ENCODE measurements at regions not wholly inside any gene's neighbourhood (a gene's known extent, or its start where the extent isn't known, plus 50 kb on each side); places are given as distances from the start of the nearest gene placed in this dataset.

DNA sequence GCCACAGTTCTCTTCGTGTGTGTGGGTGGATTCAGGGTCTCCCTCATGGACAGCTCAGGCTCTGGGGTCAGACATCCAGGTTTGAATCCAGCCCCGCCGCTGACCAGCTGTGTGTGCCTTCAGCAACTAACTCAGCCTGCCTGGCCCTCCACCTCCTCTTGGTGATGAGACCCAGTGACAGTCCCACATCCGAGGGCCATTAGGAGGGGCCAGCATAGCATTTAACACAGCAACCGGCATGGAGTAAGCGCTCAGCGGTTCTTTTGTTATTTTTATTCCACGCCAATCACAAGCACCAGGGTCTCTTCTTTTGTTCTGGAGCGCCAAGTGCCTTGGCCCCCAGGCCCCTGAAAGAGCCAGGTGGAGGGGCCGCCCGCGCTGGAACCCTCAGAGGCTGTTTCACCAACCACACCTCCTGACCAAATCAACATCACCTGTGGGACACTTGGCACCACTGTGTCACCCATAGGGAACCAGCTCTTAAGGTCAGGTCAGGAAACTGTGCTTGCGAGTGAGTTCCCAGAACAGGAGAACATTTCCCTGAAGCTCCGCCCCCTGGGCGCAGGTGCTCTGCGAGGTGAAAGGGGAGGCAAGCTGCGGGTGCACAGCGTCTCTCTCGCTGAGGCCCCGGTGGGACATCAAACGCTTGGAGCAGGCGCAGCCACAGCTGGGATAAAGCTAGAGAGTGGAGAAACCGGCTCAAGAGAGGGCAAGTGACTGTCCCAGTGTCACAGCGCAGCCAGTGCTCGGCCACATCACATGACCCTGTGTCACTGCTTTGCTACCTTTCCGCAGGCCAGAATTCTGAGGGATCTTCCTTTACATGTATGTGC lies 311.3 kb downstream of the UACA start:
- Mint-ChIP-seq H3K27me3 (ENCODE audit: low read depth) (peaks cover 43% of the 10 kb centered on the region), H3K4me3 (peak overlapping the region; percentile 36 to 55), H3K4me1 (peaks cover 19 to 36% of the 10 kb centered on the region in 2 experiments), H3K27ac (peak overlapping the region in 1 of 3 experiments; percentile 83; a peak in 1 of 7 replicates), H3K9me3 (no peaks in the 10 kb centered on the region; a peak in 1 of 5 replicates), H3K36me3 (ENCODE audit: insufficient read depth in 1 of 3, low read depth in 3 of 3) (no peaks in the 10 kb centered on the region)
- no peaks in the 10 kb centered on the region for H3K27me3 ChIP-seq (ENCODE audit: insufficient read depth, low read length)
- no peaks in the 10 kb centered on the region for H3K9me3 ChIP-seq (ENCODE audit: control insufficient read depth, low read depth, low read length)
- H4K91ac ChIP-seq (ENCODE audit: insufficient read length, low read depth, low read length): no peak overlapping the region
- no peak overlapping the region; the same call in 1 of the 2 replicates for H3K14ac ChIP-seq (ENCODE audit: insufficient read depth, low read length)
- no peak overlapping the region for H3K9ac ChIP-seq (ENCODE audit: extremely low read depth, insufficient read length, low read length)
- no peaks in the 10 kb centered on the region for H3K79me2 ChIP-seq (ENCODE audit: insufficient read depth, low read length)
- H3K18ac ChIP-seq (ENCODE audit: insufficient read length, low read depth, low read length): no peak overlapping the region
- H2BK5ac ChIP-seq (ENCODE audit: insufficient read length, low read length): no peak overlapping the region
- no peak overlapping the region for H2AK5ac ChIP-seq (ENCODE audit: insufficient read length, low read length)
- no peak overlapping the region for H3K23ac ChIP-seq (ENCODE audit: insufficient read length, low read depth, low read length)
- no peaks in the 10 kb centered on the region for H4K20me1 ChIP-seq (ENCODE audit: control insufficient read depth, insufficient read depth, insufficient read length)
- TF ChIP-seq, protein P1, sequence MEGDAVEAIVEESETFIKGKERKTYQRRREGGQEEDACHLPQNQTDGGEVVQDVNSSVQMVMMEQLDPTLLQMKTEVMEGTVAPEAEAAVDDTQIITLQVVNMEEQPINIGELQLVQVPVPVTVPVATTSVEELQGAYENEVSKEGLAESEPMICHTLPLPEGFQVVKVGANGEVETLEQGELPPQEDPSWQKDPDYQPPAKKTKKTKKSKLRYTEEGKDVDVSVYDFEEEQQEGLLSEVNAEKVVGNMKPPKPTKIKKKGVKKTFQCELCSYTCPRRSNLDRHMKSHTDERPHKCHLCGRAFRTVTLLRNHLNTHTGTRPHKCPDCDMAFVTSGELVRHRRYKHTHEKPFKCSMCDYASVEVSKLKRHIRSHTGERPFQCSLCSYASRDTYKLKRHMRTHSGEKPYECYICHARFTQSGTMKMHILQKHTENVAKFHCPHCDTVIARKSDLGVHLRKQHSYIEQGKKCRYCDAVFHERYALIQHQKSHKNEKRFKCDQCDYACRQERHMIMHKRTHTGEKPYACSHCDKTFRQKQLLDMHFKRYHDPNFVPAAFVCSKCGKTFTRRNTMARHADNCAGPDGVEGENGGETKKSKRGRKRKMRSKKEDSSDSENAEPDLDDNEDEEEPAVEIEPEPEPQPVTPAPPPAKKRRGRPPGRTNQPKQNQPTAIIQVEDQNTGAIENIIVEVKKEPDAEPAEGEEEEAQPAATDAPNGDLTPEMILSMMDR (conservative IDR thresholded peaks at IDR 0.05): no peak
- H2AFZ ChIP-seq (ENCODE audit: low read length): no peak overlapping the region
- H3K4me2 ChIP-seq (ENCODE audit: insufficient read depth, insufficient read length, low read length): peak overlapping the region; percentile 40
- H3K56ac ChIP-seq (ENCODE audit: insufficient read length, low read depth, low read length): no peak overlapping the region
- H2BK12ac ChIP-seq (ENCODE audit: insufficient read length, low read depth, low read length): no peak overlapping the region
- peak; percentile 90 for DNase-seq
- no peak overlapping the region for H3K27ac ChIP-seq (ENCODE audit: insufficient read length, low read depth, low read length)
- no peak overlapping the region for H4K8ac ChIP-seq (replicated peaks; ENCODE audit: insufficient read length, low read depth, low read length)
- H3K23me2 ChIP-seq (ENCODE audit: insufficient read length, low read depth, low read length, poor library complexity, severe bottlenecking): no peaks in the 10 kb centered on the region
- no peaks in the 10 kb centered on the region; the same call in 1 of the 2 replicates for H3K4me1 ChIP-seq (ENCODE audit: insufficient read depth, low read length)
- H2BK15ac ChIP-seq (ENCODE audit: low read depth, low read length): no peak overlapping the region
- H2BK120ac ChIP-seq (ENCODE audit: low read depth, low read length, poor library complexity, severe bottlenecking): no peak overlapping the region
- WGBS (ENCODE audit: extremely low coverage, insufficient read length, low lambda C conversion rate): no CpG with 5 or more reads among the region's 26 CpGs
- no peaks in the 10 kb centered on the region for H3K79me1 ChIP-seq (ENCODE audit: insufficient read depth, low read depth, low read length, poor library complexity, severe bottlenecking)
- H3T11ph ChIP-seq (ENCODE audit: low read length): no peak overlapping the region
- H4K5ac ChIP-seq (ENCODE audit: insufficient read length, low read depth, low read length): no peak overlapping the region
- no peak overlapping the region for H2BK20ac ChIP-seq (ENCODE audit: low read depth, low read length, poor library complexity, severe bottlenecking)
- no peak overlapping the region for H3K4ac ChIP-seq (ENCODE audit: low read depth, low read length)
